H1 (cell line): ENCODE measurements at regions not wholly inside any gene's neighbourhood (a gene's known extent, or its start where the extent isn't known, plus 50 kb on each side); places are given as distances from the start of the nearest gene placed in this dataset.

ENCODE experiments used
- BRCA1 ChIP-seq: IDR thresholded peaks from 2 replicates; pipeline ENCODE4 v1.6.1; 2012; ENCODE audit warnings: low read depth, low read length, improper control_type of control experiment
- CEBPB ChIP-seq: IDR thresholded peaks from 2 replicates; pipeline ENCODE4 v1.6.1; 2012; ENCODE audit warnings: low read depth, low read length
- CTCF ChIP-seq, 3 experiments: IDR thresholded peaks; 1 replicate in 2 of 3; 2 replicates in 1 of 3; pipeline versions ENCODE4 v1.5.1 to v1.6.1; 2011; ENCODE audit warnings: low read length in 3 of 3, mild to moderate bottlenecking in 3 of 3, inconsistent platforms in 2 of 3, low read depth in 1 of 3, moderate library complexity in 1 of 3; ENCODE audit not compliant: insufficient read depth in 1 of 3; ENCODE audit errors: control extremely low read depth in 1 of 3
- GABPA ChIP-seq: IDR thresholded peaks from 2 replicates; pipeline ENCODE4 v1.6.1; 2011; ENCODE audit warnings: mild to moderate bottlenecking, low read length, moderate library complexity, borderline replicate concordance; ENCODE audit not compliant: insufficient read depth

DNA sequence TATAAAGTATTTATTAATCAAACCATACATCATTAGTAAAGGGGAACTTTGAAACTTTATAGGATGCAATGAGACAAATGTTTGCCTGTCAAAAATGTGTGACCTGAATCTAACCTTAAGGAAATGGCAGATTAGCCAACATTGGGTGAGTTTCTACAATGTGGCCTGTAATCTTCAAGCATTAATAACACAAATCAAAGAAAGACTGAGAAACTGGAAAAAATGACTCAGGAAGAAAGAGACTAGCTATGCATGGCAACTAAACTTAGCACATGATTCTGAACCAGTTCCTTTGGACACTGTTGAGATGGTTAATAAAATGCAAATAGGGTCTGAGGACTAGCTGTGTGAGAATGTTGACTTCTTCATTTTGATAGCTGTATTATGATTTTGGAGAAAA, 628.6 kb upstream of the ID2 start (continued):
- TF ChIP-seq CEBPB (no peak), CTCF (IDR thresholded peaks at IDR 0.05; ENCODE audit: control extremely low read depth in 1 of 3, insufficient read depth in 1 of 3, low read depth in 1 of 3, low read length in 3 of 3) (no peak), GABPA (no peak), BRCA1 (no peak)
